DMS53 treated with DMSO at 0.1 percent for 48 hours (cell line): ENCODE measurements at regions not wholly inside any gene's neighbourhood (a gene's known extent, or its start where the extent isn't known, plus 50 kb on each side); places are given as distances from the start of the nearest gene placed in this dataset.

Experiments used
- DNase-seq: peaks from one replicate; lab custom pipeline; 2025; ENCODE audit not compliant: unreplicated experiment; lab: John Stamatoyannopoulos, UW

DNA sequence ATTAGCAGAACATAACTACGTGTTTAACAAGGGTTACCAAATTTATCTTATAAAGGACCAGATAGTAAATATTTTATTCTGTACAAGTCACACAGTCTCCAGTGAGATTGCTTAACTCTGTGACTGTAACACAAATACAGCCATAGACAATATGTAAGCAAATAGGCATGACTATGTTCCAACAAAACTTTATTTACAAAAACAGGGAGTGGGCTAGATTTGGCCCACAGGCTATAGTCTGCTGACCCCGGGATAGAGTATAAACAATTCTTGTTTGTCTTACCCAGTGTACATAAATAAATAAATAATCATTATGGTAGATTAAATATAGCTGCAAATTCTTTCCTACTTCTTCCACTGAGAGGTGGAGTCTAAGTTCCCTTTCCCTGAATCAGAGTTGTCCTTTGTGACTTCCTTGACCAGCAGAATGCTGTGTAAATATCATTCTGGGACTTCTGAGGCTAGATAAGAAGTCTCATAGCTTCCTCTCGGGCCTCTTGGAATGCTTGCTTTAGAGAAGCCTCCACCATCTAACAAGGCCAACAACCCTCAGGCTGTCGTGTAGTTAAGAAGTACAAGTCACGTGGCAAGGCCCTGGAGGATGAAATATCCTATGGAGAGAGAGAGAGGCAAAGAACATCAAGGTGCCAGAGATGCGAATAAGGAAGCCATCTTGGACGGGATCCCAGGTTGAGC lies 59.1 kb upstream of the TMEM244 start:
- no peak for DNase-seq

- DNase-seq: no peak
Measured at GRCh38 chr6:129911732-129912131, 50.6 kb upstream of the TMEM244 start.
